ENCODE measurements at regions not wholly inside any gene's neighbourhood (a gene's known extent, or its start where the extent isn't known, plus 50 kb on each side); places are given as distances from the start of the nearest gene placed in this dataset.

DNA sequence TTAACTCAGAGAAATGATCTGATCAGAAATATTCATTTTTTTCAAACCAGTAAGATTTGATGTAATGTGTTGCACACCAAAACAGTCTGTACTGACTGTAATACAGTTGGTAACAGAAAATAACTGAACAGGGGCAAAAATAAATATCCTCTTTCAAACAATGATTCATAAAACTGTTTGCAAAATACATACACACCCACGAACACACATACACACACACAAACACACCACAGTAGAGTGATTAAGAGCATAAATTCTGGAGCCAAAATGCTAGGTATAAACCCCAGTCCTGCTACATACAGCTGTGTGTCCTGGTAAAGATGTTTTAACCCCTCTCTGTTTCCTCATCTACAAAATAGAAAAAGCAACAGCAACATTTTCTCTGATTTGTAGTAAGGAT lies 376.6 kb downstream of the PDGFC start:
- no peak for DNase-seq (ENCODE audit: low spot score)

DNA sequence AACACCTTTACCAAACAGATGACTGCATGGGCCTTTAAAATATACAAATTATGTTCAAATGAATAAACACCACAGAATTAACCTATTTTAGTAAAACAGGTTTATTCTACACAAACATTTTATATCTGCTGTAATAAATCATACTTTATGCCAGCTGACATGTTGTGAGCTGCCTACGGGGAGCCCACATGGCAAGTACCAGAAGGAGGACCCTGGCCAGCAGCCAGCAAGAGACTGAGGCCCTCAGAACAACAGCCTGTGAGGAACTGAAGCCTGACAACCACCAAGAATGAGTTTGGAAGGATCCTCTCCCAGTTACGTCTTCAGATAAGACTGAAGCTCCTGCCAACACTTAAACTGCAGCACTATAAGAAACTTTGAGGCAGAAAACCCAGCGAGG lies 377.0 kb downstream of the PDGFC start:
- DNase-seq (ENCODE audit: low spot score): no peak

- no peak for DNase-seq (ENCODE audit: low spot score)
These were observed 378.1 kb downstream of the PDGFC start for GRCh38 chr4:156593464-156593863.

DNA sequence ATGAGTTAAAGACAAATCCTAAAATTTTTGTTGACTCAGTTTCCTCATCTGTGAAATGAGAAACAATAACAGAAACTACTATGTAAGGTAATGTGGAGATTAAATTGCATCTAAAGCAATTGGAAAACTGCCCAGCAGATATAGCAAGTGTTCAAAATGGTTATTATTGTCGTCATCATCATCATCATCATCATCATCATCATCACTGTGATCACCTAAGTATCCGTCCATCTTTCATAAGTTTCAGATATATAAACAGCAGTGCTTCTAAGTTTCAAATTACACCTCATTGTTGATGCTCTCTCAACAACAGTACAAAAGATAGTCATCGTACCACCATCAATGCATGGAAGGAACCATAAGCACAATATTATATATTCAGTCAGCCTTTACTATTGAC lies 379.9 kb downstream of the PDGFC start:
- no peak for DNase-seq (ENCODE audit: low spot score)

DNA sequence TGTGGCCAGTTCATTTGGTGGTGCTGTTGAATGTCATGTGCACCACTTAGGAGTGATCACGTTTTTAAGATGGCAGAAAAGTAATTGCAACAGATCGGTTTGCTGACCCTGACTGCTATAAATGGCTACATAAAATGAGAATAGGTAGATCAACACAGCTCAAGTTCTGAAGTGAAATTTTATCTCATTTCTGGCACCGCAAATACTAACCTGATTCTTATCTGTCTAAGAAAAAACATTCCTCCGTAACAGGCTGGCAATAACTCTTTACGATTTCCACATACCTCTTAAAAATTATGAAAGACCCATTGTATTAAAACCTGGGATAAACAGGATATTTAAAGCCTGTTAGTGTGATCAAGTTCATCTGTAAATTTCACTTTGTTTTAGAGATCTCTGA lies 387.5 kb downstream of the PDGFC start:
- no peak for DNase-seq (ENCODE audit: low spot score)

DNA sequence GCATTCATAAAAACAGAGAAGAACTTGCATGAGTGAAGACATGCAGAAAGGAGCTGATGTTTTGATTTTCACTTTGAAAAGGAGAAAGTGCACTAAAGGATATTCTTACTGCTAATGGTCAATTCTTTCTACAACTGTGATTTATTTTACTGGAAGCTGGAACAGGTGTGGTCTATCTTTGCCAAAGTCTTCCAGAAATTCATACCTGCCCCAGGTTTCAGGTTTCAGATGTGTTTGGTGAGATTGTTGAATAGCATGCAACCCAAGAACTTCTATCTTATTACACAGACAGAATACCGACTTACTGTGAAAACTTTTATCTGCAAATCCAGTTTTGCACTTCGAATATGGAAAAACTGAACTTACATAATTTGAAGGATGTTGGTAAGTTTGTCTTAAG lies 388.3 kb downstream of the PDGFC start:
- no peak for DNase-seq (ENCODE audit: low spot score)

DNA sequence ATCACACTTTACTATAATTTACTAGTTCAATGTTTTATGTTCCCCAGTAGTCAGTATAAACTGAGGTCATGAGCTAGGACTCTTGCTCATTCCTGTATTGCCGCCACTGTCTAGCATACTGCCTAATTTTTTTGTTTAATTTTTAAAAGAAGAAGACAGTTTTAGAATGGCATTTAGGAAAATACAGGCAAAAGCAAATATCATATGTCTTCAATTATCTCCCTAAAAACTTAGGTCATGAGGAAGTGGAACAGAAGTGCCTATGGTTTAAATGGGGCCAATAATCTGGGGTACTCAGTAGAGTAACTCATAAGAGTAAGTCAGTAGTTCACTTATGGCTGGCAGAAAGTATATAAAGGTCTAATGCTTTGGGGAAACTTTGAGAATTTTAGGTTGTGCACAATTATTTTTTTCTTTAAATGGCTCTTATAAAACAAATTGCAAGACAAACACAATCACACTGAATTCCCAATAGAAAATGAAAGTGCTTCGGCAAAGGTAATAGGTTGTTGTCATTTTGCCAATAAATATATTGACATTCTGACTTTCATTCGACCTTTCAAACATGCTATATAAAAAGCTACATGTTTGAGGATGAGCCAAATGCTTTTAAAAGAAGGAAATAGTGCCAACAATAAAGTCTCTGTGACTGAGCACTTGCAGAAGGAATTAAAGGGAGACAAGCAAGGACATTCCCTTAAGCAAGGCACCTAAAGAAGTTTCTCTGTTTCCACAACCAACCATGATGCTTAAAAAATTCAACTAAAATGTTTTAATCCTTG lies 390.1 kb downstream of the PDGFC start:
- no peak for DNase-seq (ENCODE audit: low spot score)

- no peak for DNase-seq (ENCODE audit: low spot score)
These were observed 392.9 kb downstream of the PDGFC start for GRCh38 chr4:156578713-156579112.

- no peak for DNase-seq (ENCODE audit: low spot score)
These were observed 393.6 kb downstream of the PDGFC start for GRCh38 chr4:156578005-156578404.

GRCh38 chr4:156576946-156577345 lies 394.7 kb downstream of the PDGFC start:
- DNase-seq (ENCODE audit: low spot score): no peak

DNA sequence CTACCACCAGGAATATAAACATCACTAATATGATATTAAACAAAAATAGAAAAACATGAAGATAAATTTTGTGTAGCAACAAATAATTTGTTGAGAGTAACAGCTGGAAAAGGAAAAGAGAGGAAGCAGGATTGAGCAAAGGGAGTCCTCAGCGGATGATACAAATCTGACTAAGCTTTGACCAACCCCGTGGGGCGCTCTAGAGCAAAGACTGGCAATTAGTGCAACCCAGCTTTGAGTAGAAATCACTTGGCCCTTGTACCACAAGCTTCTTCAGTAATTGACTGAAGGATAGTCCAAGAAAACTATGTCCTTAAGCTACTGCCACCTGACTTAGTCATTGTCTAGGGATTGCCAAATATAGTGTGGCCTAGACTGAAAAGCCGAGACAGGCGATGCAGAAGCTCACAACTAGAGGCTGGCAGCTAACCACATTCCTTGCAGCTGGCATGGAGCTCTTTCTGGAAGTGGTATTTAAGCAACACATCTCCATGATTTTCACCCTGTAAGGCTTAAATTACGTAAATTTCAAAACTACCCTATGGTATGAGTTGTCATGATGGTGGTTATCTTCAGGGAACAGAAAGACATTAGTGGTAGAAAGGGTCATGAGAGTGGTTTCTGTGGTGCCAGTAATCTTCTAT lies 396.0 kb downstream of the PDGFC start:
- no peak for DNase-seq (ENCODE audit: low spot score)

GRCh38 chr4:156571146-156571545 lies 400.5 kb downstream of the PDGFC start:
- no peak for DNase-seq (ENCODE audit: low spot score)

- no peak for DNase-seq (ENCODE audit: low spot score)
These were observed 402.1 kb downstream of the PDGFC start for GRCh38 chr4:156569535-156569934.

DNA sequence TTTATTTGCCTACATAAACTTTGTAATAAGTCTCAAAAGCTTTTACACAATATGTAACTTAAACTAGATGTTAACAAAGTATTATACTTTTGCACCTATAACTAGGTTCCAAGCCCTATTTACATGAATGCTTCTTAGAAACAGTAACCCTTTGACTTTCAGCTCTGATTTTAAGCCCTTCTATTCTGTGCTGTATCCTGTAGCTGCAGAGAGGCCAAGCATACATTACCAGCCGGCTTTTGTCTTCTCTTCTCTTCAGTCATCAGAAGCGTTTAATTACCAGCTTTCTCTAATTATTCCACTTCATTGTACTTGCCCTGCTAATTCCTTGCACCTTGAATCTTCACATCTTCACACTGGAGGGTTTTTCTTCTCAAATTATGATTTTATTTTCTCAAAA lies 403.1 kb downstream of the PDGFC start:
- no peak for DNase-seq (ENCODE audit: low spot score)

GRCh38 chr4:156568041-156568440 lies 403.6 kb downstream of the PDGFC start:
- DNase-seq (ENCODE audit: low spot score): no peak

DNA sequence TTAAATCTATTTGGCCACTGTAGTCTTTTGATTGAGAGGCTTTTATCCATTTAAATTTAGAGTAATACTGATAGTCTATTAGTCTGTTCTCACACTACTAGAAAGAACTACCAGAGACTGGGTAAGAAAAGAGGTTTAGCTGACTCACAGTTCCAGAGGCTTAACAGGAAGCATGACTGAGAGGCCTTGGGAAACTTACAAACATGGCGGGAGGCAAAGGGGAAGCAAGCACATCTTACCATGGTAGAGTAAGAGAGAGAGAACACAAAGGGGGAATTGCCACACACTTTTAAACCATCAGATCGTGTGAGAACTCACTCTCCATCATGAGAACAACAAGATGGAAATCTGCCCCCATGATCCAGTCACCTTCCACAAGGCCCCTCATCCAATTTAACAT lies 410.9 kb downstream of the PDGFC start:
- DNase-seq (ENCODE audit: low spot score): no peak

DNA sequence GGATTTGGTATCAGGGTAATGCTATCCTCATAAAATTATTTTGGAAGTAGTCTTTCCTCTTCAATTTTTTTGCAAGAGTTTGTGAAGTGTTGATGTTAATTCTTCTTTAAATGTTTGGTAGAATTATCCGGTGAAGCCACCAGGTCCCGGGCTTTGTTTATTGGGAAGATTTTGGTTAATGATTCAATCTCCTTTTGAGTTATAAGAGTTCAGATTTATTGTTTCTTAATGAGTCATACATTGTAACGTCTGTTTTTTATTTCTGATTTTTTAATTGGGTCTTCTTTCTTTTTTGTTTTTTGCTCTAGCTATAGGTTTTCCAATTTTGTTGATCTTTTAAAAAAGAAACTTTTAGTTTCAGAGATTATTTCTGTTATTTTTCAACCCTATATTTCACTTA lies 412.3 kb downstream of the PDGFC start:
- no peak for DNase-seq (ENCODE audit: low spot score)

DNA sequence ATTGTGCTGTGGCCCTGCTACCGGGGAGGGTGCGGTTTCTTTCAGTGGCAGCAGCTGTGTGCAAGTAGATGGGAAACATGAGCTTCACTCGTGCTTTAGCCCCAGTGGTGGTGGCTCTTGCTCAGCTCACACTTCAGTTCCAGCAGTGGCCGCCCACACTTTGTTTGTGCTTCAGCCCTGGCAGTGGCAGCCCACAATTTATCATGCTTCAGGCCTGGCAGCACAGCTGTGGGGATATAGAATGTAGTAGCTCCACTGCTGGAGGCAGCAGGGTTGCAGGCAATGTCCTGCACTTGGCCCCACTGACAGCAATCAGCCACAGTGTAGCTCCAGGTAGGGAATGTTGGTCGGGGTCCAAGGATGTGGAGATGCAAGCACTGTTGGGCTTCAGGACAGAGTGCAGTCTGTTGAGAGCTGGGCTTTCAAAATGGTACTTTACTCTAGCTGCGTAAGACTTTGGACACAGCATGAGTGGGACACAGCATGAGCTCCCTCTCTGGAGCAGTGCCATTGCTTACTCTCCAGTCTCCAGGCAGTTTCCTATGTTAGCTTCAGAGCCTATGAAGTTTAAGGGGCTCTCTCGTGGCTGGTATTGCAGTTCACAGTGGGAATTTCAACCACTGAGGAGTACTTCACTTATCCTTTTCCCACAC lies 413.1 kb downstream of the PDGFC start:
- no peak for DNase-seq (ENCODE audit: low spot score)

DNA sequence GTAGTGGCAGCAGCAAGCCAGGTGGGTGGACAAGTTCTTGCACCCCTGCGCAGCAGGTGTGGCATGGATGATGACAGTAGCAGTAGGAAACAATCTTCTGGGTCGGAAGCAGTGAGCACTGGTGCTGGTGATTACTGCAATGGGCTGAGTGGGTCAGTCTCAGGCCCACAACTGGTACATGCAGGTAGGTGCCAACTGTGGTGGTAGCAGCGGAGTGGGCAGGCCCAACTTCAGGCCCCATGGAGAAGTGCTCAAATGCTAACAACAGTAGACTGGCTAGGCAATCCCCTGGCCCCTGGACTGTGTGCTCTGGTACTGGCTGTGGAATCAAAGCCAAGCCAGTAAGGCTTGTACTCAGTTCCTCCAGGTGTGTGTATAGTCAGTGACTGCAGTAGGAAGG lies 413.7 kb downstream of the PDGFC start:
- no peak for DNase-seq (ENCODE audit: low spot score)

DNA sequence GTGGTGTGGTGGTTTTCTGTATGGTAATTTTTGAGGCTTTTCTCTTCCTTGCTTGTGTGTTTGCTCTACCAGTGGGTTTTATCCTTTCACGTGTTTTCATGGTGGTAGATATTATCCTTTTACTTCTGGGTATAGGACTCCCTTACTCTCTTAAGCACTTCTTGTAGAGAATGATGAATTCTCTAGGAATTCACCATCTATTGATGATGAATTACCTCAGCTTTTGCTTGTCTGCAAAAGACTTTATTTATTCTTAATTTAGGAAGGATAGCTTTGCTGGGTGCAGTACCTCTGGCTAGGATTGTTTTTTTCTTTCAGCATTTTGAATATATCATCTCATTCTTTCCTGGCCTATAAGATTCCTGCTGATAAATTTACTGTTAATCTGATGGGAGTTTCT lies 415.3 kb downstream of the PDGFC start:
- DNase-seq (ENCODE audit: low spot score): no peak

GRCh38 chr4:156553659-156554058 lies 417.9 kb downstream of the PDGFC start:
- no peak for DNase-seq (ENCODE audit: low spot score)

- DNase-seq (ENCODE audit: low spot score): no peak
These were observed 423.7 kb downstream of the PDGFC start for GRCh38 chr4:156547891-156548290.

DNA sequence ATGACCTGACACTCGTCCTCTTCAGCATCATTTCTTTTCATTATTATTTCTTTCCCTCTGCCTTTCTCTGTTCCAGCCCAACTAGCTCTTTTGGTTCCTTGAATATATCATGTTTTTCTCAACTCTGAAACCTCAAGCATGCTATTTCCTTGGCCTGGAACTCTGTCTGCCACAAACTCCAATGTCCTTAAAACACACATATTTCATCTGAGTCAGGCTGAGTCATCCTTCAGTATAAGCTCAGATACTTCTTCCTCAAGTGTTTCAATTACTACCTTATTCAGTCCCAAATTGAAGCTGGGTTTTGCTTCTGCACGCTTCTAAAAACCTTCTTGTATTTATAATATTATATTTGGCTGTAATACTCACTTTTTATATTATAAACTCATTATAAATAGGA lies 424.2 kb downstream of the PDGFC start:
- no peak for DNase-seq (ENCODE audit: low spot score)

All from putamen (tissue), 1 donor.